PC-3 (cell line): ENCODE measurements at regions not wholly inside any gene's neighbourhood (a gene's known extent, or its start where the extent isn't known, plus 50 kb on each side); places are given as distances from the start of the nearest gene placed in this dataset.
A peak's percentile ranks its signal among the peaks of the same experiment; 100 is the strongest.

Experiments
- ATAC-seq: fragments of 200-7000 bp; cut with Tn5 transposase; 2 replicates; pipeline ENCODE4 v1.9.1; 2020; ENCODE audit warnings: mild to moderate bottlenecking, moderate library complexity
- BruUV-seq: library from RNA; stranded (reverse); fragments of 400-500 nt; replicated peaks from 2 replicates; lab custom pipeline; 2021; lab: Mats Ljungman, UMichigan
- CTCF ChIA-PET: fragments of 300-600 bp; sonication (Branson Sonifier 250); formaldehyde crosslinking; loops from one replicate; lab custom pipeline; 2022; ENCODE audit warnings: antibody characterized with exemption; lab: Charles Lee
- POLR2A ChIA-PET: fragments of 300-600 bp; sonication (Branson Sonifier 250); formaldehyde crosslinking; loops from one replicate; lab custom pipeline; 2022; ENCODE audit warnings: antibody characterized with exemption; ENCODE audit not compliant: unreplicated experiment; lab: Charles Lee
- DNase-seq: peaks from one replicate; pipeline ENCODE4 v3.0.0-alpha.2; 2015
- H2AFZ ChIP-seq: fragments of 300-600 bp; sonication (generic); 2 replicates; pipeline ENCODE4 v1.6.0; 2016; ENCODE audit warnings: antibody characterized with exemption, low read length
- H3F3A ChIP-seq: fragments of 300-600 bp; sonication (generic); one replicate; pipeline ENCODE4 v1.6.0; 2017; ENCODE audit warnings: antibody characterized with exemption, low read length, control low read depth, mild to moderate bottlenecking; ENCODE audit not compliant: unreplicated experiment
- H3K27ac ChIP-seq: fragments of 300-600 bp; sonication (generic); 2 replicates; pipeline ENCODE4 v1.5.1; 2016; ENCODE audit warnings: mild to moderate bottlenecking, low read length
- H3K27me3 ChIP-seq: fragments of 300-600 bp; sonication (generic); 2 replicates; pipeline ENCODE4 v1.6.1; 2016; ENCODE audit warnings: low read length, mixed read lengths
- H3K36me3 ChIP-seq: fragments of 300-600 bp; sonication (generic); 2 replicates; pipeline ENCODE4 v1.6.1; 2016; ENCODE audit warnings: low read depth, mixed run types, low read length, mixed read lengths
- H3K4me1 ChIP-seq: fragments of 300-600 bp; sonication (generic); 2 replicates; pipeline ENCODE4 v1.5.1; 2016; ENCODE audit warnings: low read length; ENCODE audit not compliant: insufficient read depth
- H3K4me2 ChIP-seq: fragments of 300-600 bp; sonication (generic); 2 replicates; pipeline ENCODE4 v1.6.0; 2016; ENCODE audit warnings: low read length
- H3K4me3 ChIP-seq: fragments of 300-600 bp; sonication (generic); 2 replicates; pipeline ENCODE4 v1.5.1; 2016; ENCODE audit warnings: mild to moderate bottlenecking, low read length, mixed read lengths
- H3K79me2 ChIP-seq: fragments of 300-600 bp; sonication (generic); 2 replicates; pipeline ENCODE4 v1.6.1; 2017; ENCODE audit warnings: low read length, mixed read lengths
- H3K9ac ChIP-seq: fragments of 300-600 bp; sonication (generic); 2 replicates; pipeline ENCODE4 v1.6.0; 2016; ENCODE audit warnings: mild to moderate bottlenecking, low read length
- H3K9me2 ChIP-seq: fragments of 300-600 bp; sonication (generic); replicated peaks from 2 replicates; pipeline ENCODE4 v1.6.1; 2016; ENCODE audit warnings: mixed run types, low read length, mixed read lengths
- H3K9me3 ChIP-seq: fragments of 300-600 bp; sonication (generic); 2 replicates; pipeline ENCODE4 v1.6.1; 2016; ENCODE audit warnings: low read length, mixed read lengths
- H4K20me1 ChIP-seq: fragments of 300-600 bp; sonication (generic); 2 replicates; pipeline ENCODE4 v1.6.1; 2016; ENCODE audit warnings: low read length, mixed read lengths
- EZH2 ChIP-seq: fragments of 300-600 bp; sonication (generic); IDR thresholded peaks from one replicate; pipeline ENCODE4 v1.6.1; 2017; ENCODE audit warnings: antibody characterized with exemption, mild to moderate bottlenecking, low read length; ENCODE audit not compliant: unreplicated experiment
- EZH2phosphoT487 ChIP-seq: fragments of 300-600 bp; sonication (generic); IDR thresholded peaks from 2 replicates; pipeline ENCODE4 v1.6.1; 2018; ENCODE audit warnings: mild to moderate bottlenecking, antibody characterized with exemption, low read length, borderline replicate concordance
- intact Hi-C: fragments of 100-400 bp; cut with micrococcal nuclease; formaldehyde crosslinking; loops from 2 replicates; pipeline ENCODE4 v1.9.0; 2023
- TF ChIP-seq, protein P1 (sequence below): fragments of 300-600 bp; sonication (generic); conservative IDR thresholded peaks from 2 replicates; pipeline ENCODE4 v1.5.1; 2017; ENCODE audit warnings: antibody characterized with exemption, low read depth, mild to moderate bottlenecking, low read length

DNA sequence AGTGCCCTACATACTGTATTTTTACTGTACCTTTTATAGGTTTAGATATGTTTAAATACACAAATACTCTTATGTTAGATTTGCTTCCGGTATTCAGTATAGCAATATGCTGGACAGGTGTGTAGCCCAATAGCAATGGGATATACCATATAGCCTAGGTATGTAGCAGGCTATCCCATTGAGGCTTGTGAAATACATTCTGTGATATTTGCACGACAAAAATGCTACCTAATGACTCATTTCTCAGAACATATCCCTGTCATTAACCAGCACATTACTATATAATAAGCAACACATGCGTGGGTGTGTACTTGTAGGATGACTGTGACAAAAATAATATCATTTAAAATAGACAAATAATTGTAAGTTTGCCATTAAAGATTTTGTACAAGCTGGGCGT lies 208.8 kb downstream of the MRPS30 start:
- no peaks in the 10 kb centered on the region for H3K9me2 ChIP-seq
- no peaks in the 10 kb centered on the region for H3K36me3 ChIP-seq
- CTCF ChIA-PET = no interaction called here
- 0 out of 2 replicates have a peak, but pooled peaks cover 4% of the 10 kb centered on the region for H3K9me3 ChIP-seq
- no TSS peak for BruUV-seq
- 0 out of 2 replicates have a peak overlapping the region, but pooled peaks have one; percentile 12 for H3K4me2 ChIP-seq
- H3K79me2 ChIP-seq = no peaks in the 10 kb centered on the region
- POLR2A ChIA-PET = no interaction called here
- H4K20me1 ChIP-seq = no peaks in the 10 kb centered on the region
- H3K27me3 ChIP-seq = no peaks in the 10 kb centered on the region
- H3K4me3 ChIP-seq = no peak overlapping the region
- intact Hi-C loops = no loop called here
- H2AFZ ChIP-seq = no peak overlapping the region
- DNase-seq (peak; percentile 54), ATAC-seq (peak; percentile 84)
- H3K9ac ChIP-seq = no peak overlapping the region
- no peaks in the 10 kb centered on the region for H3K4me1 ChIP-seq
- TF ChIP-seq EZH2phosphoT487 (no peak), EZH2 (no peak)
- TF ChIP-seq, protein P1, sequence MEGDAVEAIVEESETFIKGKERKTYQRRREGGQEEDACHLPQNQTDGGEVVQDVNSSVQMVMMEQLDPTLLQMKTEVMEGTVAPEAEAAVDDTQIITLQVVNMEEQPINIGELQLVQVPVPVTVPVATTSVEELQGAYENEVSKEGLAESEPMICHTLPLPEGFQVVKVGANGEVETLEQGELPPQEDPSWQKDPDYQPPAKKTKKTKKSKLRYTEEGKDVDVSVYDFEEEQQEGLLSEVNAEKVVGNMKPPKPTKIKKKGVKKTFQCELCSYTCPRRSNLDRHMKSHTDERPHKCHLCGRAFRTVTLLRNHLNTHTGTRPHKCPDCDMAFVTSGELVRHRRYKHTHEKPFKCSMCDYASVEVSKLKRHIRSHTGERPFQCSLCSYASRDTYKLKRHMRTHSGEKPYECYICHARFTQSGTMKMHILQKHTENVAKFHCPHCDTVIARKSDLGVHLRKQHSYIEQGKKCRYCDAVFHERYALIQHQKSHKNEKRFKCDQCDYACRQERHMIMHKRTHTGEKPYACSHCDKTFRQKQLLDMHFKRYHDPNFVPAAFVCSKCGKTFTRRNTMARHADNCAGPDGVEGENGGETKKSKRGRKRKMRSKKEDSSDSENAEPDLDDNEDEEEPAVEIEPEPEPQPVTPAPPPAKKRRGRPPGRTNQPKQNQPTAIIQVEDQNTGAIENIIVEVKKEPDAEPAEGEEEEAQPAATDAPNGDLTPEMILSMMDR = no peak
- no peaks in the 10 kb centered on the region for H3F3A ChIP-seq
- H3K27ac ChIP-seq = no peak overlapping the region

DNA sequence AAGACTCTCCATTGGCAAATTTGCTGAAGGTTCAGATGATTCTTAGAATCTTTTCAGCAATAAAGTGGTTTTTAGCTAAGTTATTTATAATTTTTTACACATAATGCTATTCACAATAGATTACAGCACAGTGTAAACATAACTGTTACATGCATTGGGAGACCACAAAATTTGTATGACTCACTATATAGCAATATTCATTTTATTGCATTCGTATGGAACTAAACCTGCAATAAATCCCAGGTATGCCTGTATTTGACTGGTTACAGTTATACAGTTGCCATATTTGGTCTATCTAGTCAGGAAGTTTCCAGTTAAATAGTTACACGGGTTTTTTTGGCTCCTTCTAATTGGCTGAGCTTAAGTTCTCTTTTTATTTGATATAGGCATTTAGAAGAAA lies 220.8 kb downstream of the MRPS30 start:
- no TSS peak for BruUV-seq
- intact Hi-C loops = loop anchor here (5.0 kb wide), 1 partner anchor 152 kb away; no protein-coding TSS in a partner anchor
- CTCF ChIA-PET = no interaction called here

DNA sequence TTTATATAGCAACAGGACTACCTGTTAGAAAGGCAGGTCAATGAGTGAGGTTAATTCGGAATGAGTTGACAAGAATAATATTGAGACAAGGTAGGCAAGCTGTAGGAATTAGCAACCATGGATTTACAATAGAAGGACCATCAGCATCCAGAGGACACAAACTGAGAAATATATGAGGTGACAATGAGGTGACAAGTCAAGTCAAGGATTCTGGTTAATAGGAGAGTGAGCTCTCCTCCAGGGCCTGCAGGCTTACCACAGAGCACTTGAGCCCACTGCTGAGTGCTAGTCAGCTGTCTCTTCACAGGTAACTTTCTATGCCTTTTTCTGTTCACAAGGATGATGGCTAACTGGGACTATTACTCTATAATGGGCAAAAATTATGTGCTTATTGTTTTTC lies 227.2 kb downstream of the MRPS30 start:
- H3F3A ChIP-seq = no peaks in the 10 kb centered on the region
- H3K9me3 ChIP-seq = no peaks in the 10 kb centered on the region
- intact Hi-C loops = loop anchor here (5.0 kb wide), 2 partner anchors 84 to 601 kb away; no protein-coding TSS in a partner anchor
- no peak overlapping the region for H3K27ac ChIP-seq
- no TSS peak for BruUV-seq
- no peak for DNase-seq
- ChIA-PET CTCF (no interaction called here), POLR2A (no interaction called here)
- H3K4me3 ChIP-seq = no peak overlapping the region
- no peaks in the 10 kb centered on the region for H4K20me1 ChIP-seq
- no peak overlapping the region for H3K9ac ChIP-seq
- no peak overlapping the region for H2AFZ ChIP-seq
- ATAC-seq = no peak
- H3K9me2 ChIP-seq = no peaks in the 10 kb centered on the region
- no peaks in the 10 kb centered on the region for H3K4me1 ChIP-seq
- H3K4me2 ChIP-seq = no peak overlapping the region
- no peak for TF ChIP-seq EZH2
- TF ChIP-seq, protein P1 = no peak
- no peak for TF ChIP-seq EZH2phosphoT487
- no peaks in the 10 kb centered on the region for H3K36me3 ChIP-seq
- H3K79me2 ChIP-seq = no peaks in the 10 kb centered on the region
- no peaks in the 10 kb centered on the region for H3K27me3 ChIP-seq

More for the DNA sequence above, 220.8 kb downstream of the MRPS30 start:
- H3K27ac ChIP-seq = no peak overlapping the region
- ATAC-seq (peak; percentile 96), DNase-seq (peak; percentile 68)
- no peaks in the 10 kb centered on the region for H3K79me2 ChIP-seq
- H3K9me3 ChIP-seq = no peaks in the 10 kb centered on the region
- H3F3A ChIP-seq = no peaks in the 10 kb centered on the region
- H3K9me2 ChIP-seq = no peaks in the 10 kb centered on the region
- H3K9ac ChIP-seq = no peak overlapping the region
- POLR2A ChIA-PET = no interaction called here
- no peaks in the 10 kb centered on the region for H3K36me3 ChIP-seq
- no peaks in the 10 kb centered on the region for H4K20me1 ChIP-seq
- TF ChIP-seq, protein P1 = no peak
- TF ChIP-seq EZH2phosphoT487 (no peak), EZH2 (no peak)
- H3K4me1 ChIP-seq = no peaks in the 10 kb centered on the region; the same call in 1 of the 2 replicates
- H3K4me3 ChIP-seq = no peak overlapping the region
- H3K4me2 ChIP-seq = no peak overlapping the region
- no peak overlapping the region for H2AFZ ChIP-seq
- H3K27me3 ChIP-seq = no peaks in the 10 kb centered on the region
